OCI-LY1 (cell line): ENCODE measurements at regions not wholly inside any gene's neighbourhood (a gene's known extent, or its start where the extent isn't known, plus 50 kb on each side); places are given as distances from the start of the nearest gene placed in this dataset.

Experiments used
- CTCF ChIP-seq: fragments of 200-600 bp; sonication (generic), shearing (Covaris generic); IDR thresholded peaks from 2 replicates; pipeline ENCODE4 v1.5.1; 2017; ENCODE audit warnings: mild to moderate bottlenecking, antibody characterized with exemption, low read length, moderate library complexity, mixed read lengths
- EZH2 ChIP-seq: fragments of 200-600 bp; sonication (generic), shearing (Covaris generic); IDR thresholded peaks from 2 replicates; pipeline ENCODE4 v1.8.0; 2017; ENCODE audit warnings: borderline replicate concordance, mixed run types, mild to moderate bottlenecking, antibody characterized with exemption, low read length, moderate library complexity, mixed read lengths

- no peak for TF ChIP-seq EZH2
- no peak for TF ChIP-seq CTCF
Observed at GRCh38 chr5:2832394-2832793, 80.9 kb upstream of the IRX2 start.
